ENCODE measurements at regions not wholly inside any gene's neighbourhood (a gene's known extent, or its start where the extent isn't known, plus 50 kb on each side); places are given as distances from the start of the nearest gene placed in this dataset.

DNA sequence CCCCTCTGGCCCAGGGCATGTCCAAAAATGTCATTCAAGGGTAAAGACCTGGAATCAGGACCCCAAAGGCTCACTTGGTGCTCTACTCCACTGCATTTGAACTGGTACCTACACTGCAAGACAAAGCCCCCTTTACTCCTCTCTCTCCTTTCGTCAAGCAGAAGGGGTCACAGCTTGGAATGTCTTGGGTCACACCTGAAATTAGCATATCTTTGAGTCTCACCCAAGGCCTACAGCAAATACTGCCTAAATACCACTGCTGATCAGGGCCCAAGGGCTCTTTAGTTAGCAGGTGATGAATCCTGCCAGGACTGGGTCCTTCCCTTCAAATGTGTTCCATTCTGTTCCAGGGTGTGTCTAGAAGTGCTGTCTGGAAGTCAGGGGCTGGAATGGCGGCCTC, 320.6 kb downstream of the SV2B start:
- no peaks in the 10 kb centered on the region for H3K9me3 ChIP-seq (ENCODE audit: low read length)
- H3K9me2 ChIP-seq (ENCODE audit: insufficient read depth, low read length): no peaks in the 10 kb centered on the region
- H3K79me2 ChIP-seq (replicated peaks; ENCODE audit: insufficient read depth, low read length): no peaks in the 10 kb centered on the region
- H2AFZ ChIP-seq (ENCODE audit: low read depth, low read length): no peak overlapping the region
- H3K4me3 ChIP-seq (ENCODE audit: low read length): no peak overlapping the region
- no peak overlapping the region for H3K27ac ChIP-seq (ENCODE audit: low read length)
- no peak overlapping the region for H3K9ac ChIP-seq (ENCODE audit: low read length)
- H3F3A ChIP-seq (ENCODE audit: insufficient read depth, low read length, poor library complexity, severe bottlenecking): no peaks in the 10 kb centered on the region
- no peaks in the 10 kb centered on the region for H3K36me3 ChIP-seq (ENCODE audit: insufficient read depth, low read length)
- TF ChIP-seq CTCF (IDR thresholded peaks at IDR 0.05; ENCODE audit: poor library complexity, severe bottlenecking): no peak
- no peak for TF ChIP-seq RAD21 (conservative IDR thresholded peaks at IDR 0.05)
- TF ChIP-seq SMC3 (conservative IDR thresholded peaks at IDR 0.05; ENCODE audit: poor library complexity): no peak
- TF ChIP-seq EP300 (conservative IDR thresholded peaks at IDR 0.05; ENCODE audit: poor library complexity, severe bottlenecking): no peak
- H4K20me1 ChIP-seq (ENCODE audit: insufficient read depth): no peaks in the 10 kb centered on the region
- H3K4me2 ChIP-seq (ENCODE audit: low read length): no peak overlapping the region
- H3K27me3 ChIP-seq (ENCODE audit: insufficient read depth, low read depth, low read length): no peaks in the 10 kb centered on the region

DNA sequence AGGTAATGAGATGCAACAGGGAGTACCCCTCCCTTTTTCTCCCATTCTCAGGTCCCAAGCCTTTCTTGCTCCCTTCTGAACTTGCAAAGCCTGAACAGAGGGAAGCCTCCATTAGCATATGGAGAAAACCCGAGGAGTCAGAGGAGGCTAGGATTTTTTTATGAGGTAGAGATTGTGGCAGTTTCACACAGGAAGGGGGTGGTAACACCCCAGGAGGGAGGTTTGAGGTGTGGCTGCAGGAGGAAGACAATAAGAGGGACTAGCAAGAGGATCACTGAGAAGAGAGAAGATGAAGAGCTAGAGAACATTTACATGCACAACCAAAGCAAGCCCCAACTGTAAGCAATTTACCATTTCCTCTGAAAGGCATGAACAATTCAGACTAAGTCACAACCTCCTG, 322.7 kb downstream of the SV2B start:
- H3K4me3 ChIP-seq (ENCODE audit: low read length): no peak overlapping the region
- H3K27me3 ChIP-seq (ENCODE audit: insufficient read depth, low read depth, low read length): no peaks in the 10 kb centered on the region
- H3K4me2 ChIP-seq (ENCODE audit: low read length): no peak overlapping the region
- no peaks in the 10 kb centered on the region for H3F3A ChIP-seq (ENCODE audit: insufficient read depth, low read length, poor library complexity, severe bottlenecking)
- no peaks in the 10 kb centered on the region for H3K79me2 ChIP-seq (replicated peaks; ENCODE audit: insufficient read depth, low read length)
- H3K9me3 ChIP-seq (ENCODE audit: low read length): no peaks in the 10 kb centered on the region
- H3K9me2 ChIP-seq (ENCODE audit: insufficient read depth, low read length): no peaks in the 10 kb centered on the region
- H4K20me1 ChIP-seq (ENCODE audit: insufficient read depth): no peaks in the 10 kb centered on the region
- no peaks in the 10 kb centered on the region for H3K36me3 ChIP-seq (ENCODE audit: insufficient read depth, low read length)
- no peak overlapping the region for H3K27ac ChIP-seq (ENCODE audit: low read length)
- no peak for TF ChIP-seq CTCF (IDR thresholded peaks at IDR 0.05; ENCODE audit: poor library complexity, severe bottlenecking)
- no peak for TF ChIP-seq TAF1 (IDR thresholded peaks at IDR 0.05; ENCODE audit: low read depth)
- no peak for TF ChIP-seq EP300 (conservative IDR thresholded peaks at IDR 0.05; ENCODE audit: poor library complexity, severe bottlenecking)
- TF ChIP-seq EZH2 (IDR thresholded peaks at IDR 0.05; ENCODE audit: borderline replicate concordance, insufficient read depth, low read length, poor library complexity, severe bottlenecking): no peak
- TF ChIP-seq POLR2AphosphoS5 (IDR thresholded peaks at IDR 0.05): no peak
- TF ChIP-seq, protein P1, sequence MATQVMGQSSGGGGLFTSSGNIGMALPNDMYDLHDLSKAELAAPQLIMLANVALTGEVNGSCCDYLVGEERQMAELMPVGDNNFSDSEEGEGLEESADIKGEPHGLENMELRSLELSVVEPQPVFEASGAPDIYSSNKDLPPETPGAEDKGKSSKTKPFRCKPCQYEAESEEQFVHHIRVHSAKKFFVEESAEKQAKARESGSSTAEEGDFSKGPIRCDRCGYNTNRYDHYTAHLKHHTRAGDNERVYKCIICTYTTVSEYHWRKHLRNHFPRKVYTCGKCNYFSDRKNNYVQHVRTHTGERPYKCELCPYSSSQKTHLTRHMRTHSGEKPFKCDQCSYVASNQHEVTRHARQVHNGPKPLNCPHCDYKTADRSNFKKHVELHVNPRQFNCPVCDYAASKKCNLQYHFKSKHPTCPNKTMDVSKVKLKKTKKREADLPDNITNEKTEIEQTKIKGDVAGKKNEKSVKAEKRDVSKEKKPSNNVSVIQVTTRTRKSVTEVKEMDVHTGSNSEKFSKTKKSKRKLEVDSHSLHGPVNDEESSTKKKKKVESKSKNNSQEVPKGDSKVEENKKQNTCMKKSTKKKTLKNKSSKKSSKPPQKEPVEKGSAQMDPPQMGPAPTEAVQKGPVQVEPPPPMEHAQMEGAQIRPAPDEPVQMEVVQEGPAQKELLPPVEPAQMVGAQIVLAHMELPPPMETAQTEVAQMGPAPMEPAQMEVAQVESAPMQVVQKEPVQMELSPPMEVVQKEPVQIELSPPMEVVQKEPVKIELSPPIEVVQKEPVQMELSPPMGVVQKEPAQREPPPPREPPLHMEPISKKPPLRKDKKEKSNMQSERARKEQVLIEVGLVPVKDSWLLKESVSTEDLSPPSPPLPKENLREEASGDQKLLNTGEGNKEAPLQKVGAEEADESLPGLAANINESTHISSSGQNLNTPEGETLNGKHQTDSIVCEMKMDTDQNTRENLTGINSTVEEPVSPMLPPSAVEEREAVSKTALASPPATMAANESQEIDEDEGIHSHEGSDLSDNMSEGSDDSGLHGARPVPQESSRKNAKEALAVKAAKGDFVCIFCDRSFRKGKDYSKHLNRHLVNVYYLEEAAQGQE (IDR thresholded peaks at IDR 0.05; ENCODE audit: borderline replicate concordance): no peak
- TF ChIP-seq MXI1 (conservative IDR thresholded peaks at IDR 0.05; ENCODE audit: poor library complexity, severe bottlenecking): no peak
- TF ChIP-seq SMC3 (conservative IDR thresholded peaks at IDR 0.05; ENCODE audit: poor library complexity): no peak
- no peak for TF ChIP-seq RAD21 (conservative IDR thresholded peaks at IDR 0.05)
- no peak overlapping the region for H2AFZ ChIP-seq (ENCODE audit: low read depth, low read length)
- H3K9ac ChIP-seq (ENCODE audit: low read length): no peak overlapping the region
